ENCODE measurements at regions not wholly inside any gene's neighbourhood (a gene's known extent, or its start where the extent isn't known, plus 50 kb on each side); places are given as distances from the start of the nearest gene placed in this dataset.

GRCh38 chr15:92840149-92840548, 60.0 kb upstream of the CHD2 start (continued):
- TF ChIP-seq ZNF462 (CRISPR knock-in tag; IDR thresholded peaks at IDR 0.05) (no peak), JUNB (IDR thresholded peaks at IDR 0.05; ENCODE audit: unreplicated experiment) (no peak), EZH2phosphoT487 (IDR thresholded peaks at IDR 0.05; ENCODE audit: unreplicated experiment) (no peak), REST (IDR thresholded peaks at IDR 0.05; ENCODE audit: unreplicated experiment) (no peak), CREB1 (CRISPR knock-in tag; IDR thresholded peaks at IDR 0.05; ENCODE audit: low read depth) (no peak), ZNF114 (CRISPR knock-in tag; IDR thresholded peaks at IDR 0.05) (no peak), ETS1 (IDR thresholded peaks at IDR 0.05) (no peak), EZH2 (IDR thresholded peaks at IDR 0.05; ENCODE audit: low read depth, unreplicated experiment) (no peak)

Measured in GM23338 (cell line).